ENCODE measurements at regions not wholly inside any gene's neighbourhood (a gene's known extent, or its start where the extent isn't known, plus 50 kb on each side); places are given as distances from the start of the nearest gene placed in this dataset.
A peak's percentile ranks its signal among the peaks of the same experiment; 100 is the strongest.

GRCh38 chr9:86771941-86772634, 175.2 kb downstream of the GAS1 start:
- 51% methylated on average over 4 of the region's 6 CpGs for WGBS (ENCODE audit: insufficient coverage)
- H3K27ac ChIP-seq (ENCODE audit: low read length) = no peak overlapping the region
- ATAC-seq (replicated peaks in 1 of 4) = no peak
- no peak for DNase-seq
- no peaks in the 10 kb centered on the region for H3K9me3 ChIP-seq
- Mint-ChIP-seq H3K4me1 (no peaks in the 10 kb centered on the region), H3K36me3 (no peaks in the 10 kb centered on the region), H3K9me3 (peaks cover 0 to 4% (median 0%) of the 10 kb centered on the region in 3 donors), H3K27me3 (peaks cover 0 to 4% of the 10 kb centered on the region in 2 donors), H3K4me3 (no peak overlapping the region), H3K27ac (no peak overlapping the region)
- no peak overlapping the region for H3K4me3 ChIP-seq (ENCODE audit: control insufficient read depth in 1 of 2, extremely low read depth in 1 of 2, low read length in 1 of 2)
- H3K4me1 ChIP-seq (ENCODE audit: control insufficient read depth in 1 of 2, extremely low read depth in 1 of 2, insufficient read depth in 2 of 2, low read length in 2 of 2) = no peaks in the 10 kb centered on the region
- POLR2A ChIA-PET = interaction anchor here in 1 of 2 donors (0.6 kb wide), 1 partner anchor 54 kb away, joined by 3 read pairs; no protein-coding TSS in a partner anchor
- no peaks in the 10 kb centered on the region for H3K27me3 ChIP-seq (replicated peaks in 1 of 2; ENCODE audit: control insufficient read depth in 2 of 2, extremely low read depth in 1 of 2, insufficient read depth in 2 of 2, low read length in 1 of 2)
- H3K36me3 ChIP-seq (ENCODE audit: control insufficient read depth in 2 of 2, extremely low read depth in 1 of 2, insufficient read depth in 1 of 2, low read length in 1 of 2) = no peaks in the 10 kb centered on the region
- CTCF ChIA-PET = no interaction called here

- H3K9me3 ChIP-seq = no peaks in the 10 kb centered on the region
- H3K27ac ChIP-seq (ENCODE audit: low read length) = no peak overlapping the region
- H3K27me3 ChIP-seq (replicated peaks in 1 of 2; ENCODE audit: control insufficient read depth in 2 of 2, extremely low read depth in 1 of 2, insufficient read depth in 2 of 2, low read length in 1 of 2) = no peaks in the 10 kb centered on the region
- H3K4me1 Mint-ChIP-seq = no peaks in the 10 kb centered on the region
- no peaks in the 10 kb centered on the region for H3K36me3 ChIP-seq (ENCODE audit: control insufficient read depth in 2 of 2, extremely low read depth in 1 of 2, insufficient read depth in 1 of 2, low read length in 1 of 2)
- H3K27ac Mint-ChIP-seq = no peak overlapping the region
- POLR2A ChIA-PET = no interaction called here
- ATAC-seq (replicated peaks in 1 of 4) (no peak), DNase-seq (no peak)
- no peak overlapping the region for H3K4me3 ChIP-seq (ENCODE audit: control insufficient read depth in 1 of 2, extremely low read depth in 1 of 2, low read length in 1 of 2)
- no peak overlapping the region for H3K4me3 Mint-ChIP-seq
- CTCF ChIA-PET = no interaction called here
- 29% methylated on average over 1 of the region's 2 CpGs for WGBS (ENCODE audit: insufficient coverage)
- no peaks in the 10 kb centered on the region for H3K4me1 ChIP-seq (ENCODE audit: control insufficient read depth in 1 of 2, extremely low read depth in 1 of 2, insufficient read depth in 2 of 2, low read length in 2 of 2)
- peaks cover 0 to 4% (median 0%) of the 10 kb centered on the region in 3 donors for H3K9me3 Mint-ChIP-seq
- no peaks in the 10 kb centered on the region for H3K36me3 Mint-ChIP-seq
- H3K27me3 Mint-ChIP-seq = peaks cover 0 to 4% of the 10 kb centered on the region in 2 donors
Observed at GRCh38 chr9:86771420-86771819, 175.9 kb downstream of the GAS1 start.

- H3K9me3 ChIP-seq = no peaks in the 10 kb centered on the region
- no peaks in the 10 kb centered on the region for H3K4me1 ChIP-seq (ENCODE audit: control insufficient read depth in 1 of 2, extremely low read depth in 1 of 2, insufficient read depth in 2 of 2, low read length in 2 of 2)
- no peak overlapping the region for H3K27ac ChIP-seq (ENCODE audit: low read length)
- H3K4me3 Mint-ChIP-seq = no peak overlapping the region
- no peaks in the 10 kb centered on the region for H3K4me1 Mint-ChIP-seq
- peaks cover 0 to 4% of the 10 kb centered on the region in 2 donors for H3K27me3 Mint-ChIP-seq
- POLR2A ChIA-PET = no interaction called here
- H3K27me3 ChIP-seq (replicated peaks in 1 of 2; ENCODE audit: control insufficient read depth in 2 of 2, extremely low read depth in 1 of 2, insufficient read depth in 2 of 2, low read length in 1 of 2) = no peaks in the 10 kb centered on the region
- WGBS (ENCODE audit: insufficient coverage) = 60% methylated on average over 1 of the region's 2 CpGs
- no peak overlapping the region for H3K27ac Mint-ChIP-seq
- no peaks in the 10 kb centered on the region for H3K36me3 ChIP-seq (ENCODE audit: control insufficient read depth in 2 of 2, extremely low read depth in 1 of 2, insufficient read depth in 1 of 2, low read length in 1 of 2)
- no peak overlapping the region for H3K4me3 ChIP-seq (ENCODE audit: control insufficient read depth in 1 of 2, extremely low read depth in 1 of 2, low read length in 1 of 2)
- ATAC-seq (replicated peaks in 1 of 4) (no peak), DNase-seq (no peak)
- H3K9me3 Mint-ChIP-seq = peaks cover 0 to 4% (median 0%) of the 10 kb centered on the region in 3 donors
- no peaks in the 10 kb centered on the region for H3K36me3 Mint-ChIP-seq
- CTCF ChIA-PET = no interaction called here
Observed at GRCh38 chr9:86768709-86769108, 178.6 kb downstream of the GAS1 start.

GRCh38 chr9:86768020-86768419, 179.3 kb downstream of the GAS1 start:
- Histone ChIP-seq H3K9me3 (no peaks in the 10 kb centered on the region), H3K27me3 (replicated peaks in 1 of 2; ENCODE audit: control insufficient read depth in 2 of 2, extremely low read depth in 1 of 2, insufficient read depth in 2 of 2, low read length in 1 of 2) (no peaks in the 10 kb centered on the region), H3K36me3 (ENCODE audit: control insufficient read depth in 2 of 2, extremely low read depth in 1 of 2, insufficient read depth in 1 of 2, low read length in 1 of 2) (no peaks in the 10 kb centered on the region), H3K27ac (ENCODE audit: low read length) (no peak overlapping the region), H3K4me1 (ENCODE audit: control insufficient read depth in 1 of 2, extremely low read depth in 1 of 2, insufficient read depth in 2 of 2, low read length in 2 of 2) (no peaks in the 10 kb centered on the region), H3K4me3 (ENCODE audit: control insufficient read depth in 1 of 2, extremely low read depth in 1 of 2, low read length in 1 of 2) (no peak overlapping the region)
- ChIA-PET POLR2A (no interaction called here), CTCF (no interaction called here)
- H3K4me3 Mint-ChIP-seq = no peak overlapping the region
- H3K9me3 Mint-ChIP-seq = peaks cover 0 to 4% (median 0%) of the 10 kb centered on the region in 3 donors
- DNase-seq (no peak), ATAC-seq (replicated peaks in 1 of 4) (no peak)
- H3K36me3 Mint-ChIP-seq = no peaks in the 10 kb centered on the region
- H3K27ac Mint-ChIP-seq = no peak overlapping the region
- peaks cover 0 to 4% of the 10 kb centered on the region in 2 donors for H3K27me3 Mint-ChIP-seq
- H3K4me1 Mint-ChIP-seq = no peaks in the 10 kb centered on the region
- 90% methylated on average over 2 of the region's 2 CpGs for WGBS (ENCODE audit: insufficient coverage)

- peaks cover 0 to 4% (median 0%) of the 10 kb centered on the region in 3 donors for H3K9me3 Mint-ChIP-seq
- Histone ChIP-seq H3K4me3 (ENCODE audit: control insufficient read depth in 1 of 2, extremely low read depth in 1 of 2, low read length in 1 of 2) (no peak overlapping the region), H3K36me3 (ENCODE audit: control insufficient read depth in 2 of 2, extremely low read depth in 1 of 2, insufficient read depth in 1 of 2, low read length in 1 of 2) (no peaks in the 10 kb centered on the region), H3K4me1 (ENCODE audit: control insufficient read depth in 1 of 2, extremely low read depth in 1 of 2, insufficient read depth in 2 of 2, low read length in 2 of 2) (no peaks in the 10 kb centered on the region), H3K27ac (ENCODE audit: low read length) (no peak overlapping the region), H3K9me3 (no peaks in the 10 kb centered on the region), H3K27me3 (replicated peaks in 1 of 2; ENCODE audit: control insufficient read depth in 2 of 2, extremely low read depth in 1 of 2, insufficient read depth in 2 of 2, low read length in 1 of 2) (no peaks in the 10 kb centered on the region)
- DNase-seq (no peak), ATAC-seq (replicated peaks in 1 of 4) (no peak)
- POLR2A ChIA-PET = no interaction called here
- WGBS (ENCODE audit: insufficient coverage) = 78% methylated on average over 2 of the region's 4 CpGs
- no peaks in the 10 kb centered on the region for H3K4me1 Mint-ChIP-seq
- H3K27me3 Mint-ChIP-seq = peaks cover 0 to 4% of the 10 kb centered on the region in 2 donors
- no peak overlapping the region for H3K4me3 Mint-ChIP-seq
- no peak overlapping the region for H3K27ac Mint-ChIP-seq
- CTCF ChIA-PET = no interaction called here
- H3K36me3 Mint-ChIP-seq = no peaks in the 10 kb centered on the region
Observed at GRCh38 chr9:86767373-86767772, 179.9 kb downstream of the GAS1 start.

GRCh38 chr9:86766912-86767311, 180.4 kb downstream of the GAS1 start:
- H3K36me3 Mint-ChIP-seq = no peaks in the 10 kb centered on the region
- H3K4me1 Mint-ChIP-seq = no peaks in the 10 kb centered on the region
- ATAC-seq (replicated peaks in 1 of 4) (no peak), DNase-seq (peak in 3 of 35 experiments; percentile 1 to 26 (median 1))
- Histone ChIP-seq H3K27ac (ENCODE audit: low read length) (no peak overlapping the region), H3K4me1 (ENCODE audit: control insufficient read depth in 1 of 2, extremely low read depth in 1 of 2, insufficient read depth in 2 of 2, low read length in 2 of 2) (no peaks in the 10 kb centered on the region), H3K36me3 (ENCODE audit: control insufficient read depth in 2 of 2, extremely low read depth in 1 of 2, insufficient read depth in 1 of 2, low read length in 1 of 2) (no peaks in the 10 kb centered on the region), H3K9me3 (no peaks in the 10 kb centered on the region), H3K4me3 (ENCODE audit: control insufficient read depth in 1 of 2, extremely low read depth in 1 of 2, low read length in 1 of 2) (no peak overlapping the region), H3K27me3 (replicated peaks in 1 of 2; ENCODE audit: control insufficient read depth in 2 of 2, extremely low read depth in 1 of 2, insufficient read depth in 2 of 2, low read length in 1 of 2) (no peaks in the 10 kb centered on the region)
- POLR2A ChIA-PET = no interaction called here
- peaks cover 0 to 4% (median 0%) of the 10 kb centered on the region in 3 donors for H3K9me3 Mint-ChIP-seq
- CTCF ChIA-PET = no interaction called here
- H3K27ac Mint-ChIP-seq = no peak overlapping the region
- H3K4me3 Mint-ChIP-seq = no peak overlapping the region
- H3K27me3 Mint-ChIP-seq = peaks cover 0 to 4% of the 10 kb centered on the region in 2 donors
- WGBS (ENCODE audit: insufficient coverage) = 11% methylated on average over 1 of the region's 7 CpGs

GRCh38 chr9:86766511-86766910, 180.8 kb downstream of the GAS1 start:
- DNase-seq = no peak
- Histone ChIP-seq H3K9me3 (no peaks in the 10 kb centered on the region), H3K27ac (ENCODE audit: low read length) (no peak overlapping the region), H3K4me1 (ENCODE audit: control insufficient read depth in 1 of 2, extremely low read depth in 1 of 2, insufficient read depth in 2 of 2, low read length in 2 of 2) (no peaks in the 10 kb centered on the region), H3K4me3 (ENCODE audit: control insufficient read depth in 1 of 2, extremely low read depth in 1 of 2, low read length in 1 of 2) (no peak overlapping the region), H3K36me3 (ENCODE audit: control insufficient read depth in 2 of 2, extremely low read depth in 1 of 2, insufficient read depth in 1 of 2, low read length in 1 of 2) (no peaks in the 10 kb centered on the region), H3K27me3 (replicated peaks in 1 of 2; ENCODE audit: control insufficient read depth in 2 of 2, extremely low read depth in 1 of 2, insufficient read depth in 2 of 2, low read length in 1 of 2) (no peaks in the 10 kb centered on the region)
- H3K4me3 Mint-ChIP-seq = no peak overlapping the region
- no peak overlapping the region for H3K27ac Mint-ChIP-seq
- WGBS (ENCODE audit: insufficient coverage) = 89% methylated on average over 1 of the region's 6 CpGs
- H3K36me3 Mint-ChIP-seq = no peaks in the 10 kb centered on the region
- peaks cover 0 to 4% of the 10 kb centered on the region in 2 donors for H3K27me3 Mint-ChIP-seq
- POLR2A ChIA-PET = no interaction called here
- CTCF ChIA-PET = no interaction called here
- ATAC-seq (replicated peaks in 1 of 4) = no peak
- H3K9me3 Mint-ChIP-seq = peaks cover 0 to 4% (median 0%) of the 10 kb centered on the region in 3 donors
- no peaks in the 10 kb centered on the region for H3K4me1 Mint-ChIP-seq
